Mesothelial cell of epicardium (in vitro differentiated cells): ENCODE measurements at regions not wholly inside any gene's neighbourhood (a gene's known extent, or its start where the extent isn't known, plus 50 kb on each side); places are given as distances from the start of the nearest gene placed in this dataset.

Experiments
- DNase-seq, 2 experiments: peaks; one replicate each; pipeline ENCODE4 v3.0.0; 2021; ENCODE audit warnings: low spot score in 2 of 2; ENCODE audit not compliant: unreplicated experiment in 2 of 2
- H3K27ac Mint-ChIP-seq: 2 replicates; pipeline ENCODE4 v1.8.0; 2021; ENCODE audit warnings: mixed read lengths
- H3K27me3 Mint-ChIP-seq: 2 replicates; pipeline ENCODE4 v1.8.0; 2021; ENCODE audit warnings: low read depth, mixed read lengths
- H3K36me3 Mint-ChIP-seq: 2 replicates; pipeline ENCODE4 v1.8.0; 2021; ENCODE audit warnings: mixed read lengths
- H3K4me1 Mint-ChIP-seq: 2 replicates; pipeline ENCODE4 v1.8.0; 2021; ENCODE audit warnings: mixed read lengths
- H3K4me3 Mint-ChIP-seq: 2 replicates; pipeline ENCODE4 v1.8.0; 2021; ENCODE audit warnings: mild to moderate bottlenecking, moderate library complexity, mixed read lengths
- H3K9me3 Mint-ChIP-seq: 2 replicates; pipeline ENCODE4 v1.8.0; 2021; ENCODE audit warnings: mixed read lengths
- CTCF ChIP-seq: fragments of 200-600 bp; sonication (generic); IDR thresholded peaks from one replicate; pipeline ENCODE4 v1.5.0; 2021; ENCODE audit warnings: antibody characterized with exemption; ENCODE audit not compliant: unreplicated experiment

GRCh38 chr9:135353935-135354334, 125.6 kb upstream of the PPP1R26 start:
- peaks cover 10% of the 10 kb centered on the region for H3K4me1 Mint-ChIP-seq
- no peak overlapping the region for H3K4me3 Mint-ChIP-seq
- no peaks in the 10 kb centered on the region for H3K9me3 Mint-ChIP-seq
- no peak for TF ChIP-seq CTCF
- H3K27ac Mint-ChIP-seq = no peak overlapping the region
- no peaks in the 10 kb centered on the region for H3K36me3 Mint-ChIP-seq
- DNase-seq = no peak
- peaks cover 21% of the 10 kb centered on the region for H3K27me3 Mint-ChIP-seq

GRCh38 chr9:135355521-135356011, 124.0 kb upstream of the PPP1R26 start:
- Mint-ChIP-seq H3K4me3 (no peak overlapping the region), H3K9me3 (no peaks in the 10 kb centered on the region), H3K4me1 (no peaks in the 10 kb centered on the region), H3K27me3 (peaks cover 13% of the 10 kb centered on the region), H3K36me3 (no peaks in the 10 kb centered on the region), H3K27ac (no peak overlapping the region)
- no peak for TF ChIP-seq CTCF
- DNase-seq = no peak

GRCh38 chr9:135356021-135356420, 123.6 kb upstream of the PPP1R26 start:
- no peak for TF ChIP-seq CTCF
- Mint-ChIP-seq H3K27me3 (peaks cover 13% of the 10 kb centered on the region), H3K4me1 (no peaks in the 10 kb centered on the region), H3K4me3 (no peak overlapping the region), H3K9me3 (no peaks in the 10 kb centered on the region), H3K36me3 (no peaks in the 10 kb centered on the region), H3K27ac (no peak overlapping the region)
- no peak for DNase-seq

GRCh38 chr9:135356796-135357195, 122.8 kb upstream of the PPP1R26 start:
- H3K4me1 Mint-ChIP-seq = no peaks in the 10 kb centered on the region

GRCh38 chr9:135357863-135358551, 121.6 kb upstream of the PPP1R26 start:
- peaks cover 4% of the 10 kb centered on the region for H3K27me3 Mint-ChIP-seq
- no peak for DNase-seq
- H3K4me1 Mint-ChIP-seq = no peaks in the 10 kb centered on the region
- no peak overlapping the region for H3K27ac Mint-ChIP-seq
- no peaks in the 10 kb centered on the region for H3K36me3 Mint-ChIP-seq
- no peak for TF ChIP-seq CTCF
- no peaks in the 10 kb centered on the region for H3K9me3 Mint-ChIP-seq
- no peak overlapping the region for H3K4me3 Mint-ChIP-seq

More at GRCh38 chr9:135356796-135357195, 122.8 kb upstream of the PPP1R26 start:
- no peak overlapping the region for H3K27ac Mint-ChIP-seq
- H3K9me3 Mint-ChIP-seq = no peaks in the 10 kb centered on the region
- H3K4me3 Mint-ChIP-seq = no peak overlapping the region
- no peak for DNase-seq
- H3K36me3 Mint-ChIP-seq = no peaks in the 10 kb centered on the region
- peaks cover 8% of the 10 kb centered on the region for H3K27me3 Mint-ChIP-seq
- TF ChIP-seq CTCF = no peak
